PC-9 (cell line): ENCODE measurements at regions not wholly inside any gene's neighbourhood (a gene's known extent, or its start where the extent isn't known, plus 50 kb on each side); places are given as distances from the start of the nearest gene placed in this dataset.

Source experiments
- BruUV-seq: library from RNA; stranded (reverse); fragments of 400-500 nt; replicated peaks from 2 replicates; lab custom pipeline; 2021; lab: Mats Ljungman, UMichigan
- CTCF ChIA-PET: fragments of 300-600 bp; sonication (Branson Sonifier 250); formaldehyde crosslinking; loops from one replicate; lab custom pipeline; 2022; ENCODE audit warnings: antibody characterized with exemption; lab: Charles Lee
- POLR2A ChIA-PET: fragments of 300-600 bp; sonication (Branson Sonifier 250); formaldehyde crosslinking; loops from one replicate; lab custom pipeline; 2022; ENCODE audit warnings: antibody characterized with exemption; ENCODE audit not compliant: unreplicated experiment; lab: Charles Lee
- DNase-seq, 2 experiments: peaks; one replicate each; pipeline versions ENCODE4 v3.0.0 to v3.0.0-alpha.2; 2015 to 2022; ENCODE audit warnings: mixed read lengths in 1 of 2
- H2AFZ ChIP-seq: fragments of 200-600 bp; sonication (generic); 2 replicates; pipeline ENCODE4 v1.8.1; 2017; ENCODE audit warnings: antibody characterized with exemption
- H3F3A ChIP-seq: fragments of 200-600 bp; sonication (generic); 2 replicates; pipeline ENCODE4 v1.8.1; 2017; ENCODE audit warnings: antibody characterized with exemption, mild to moderate bottlenecking, low read depth; ENCODE audit not compliant: insufficient read depth
- H3K27ac ChIP-seq: fragments of 200-600 bp; sonication (generic); 2 replicates; pipeline ENCODE4 v1.6.1; 2016; ENCODE audit warnings: mixed run types
- H3K27me3 ChIP-seq: fragments of 200-600 bp; sonication (generic); 2 replicates; pipeline ENCODE4 v1.6.1; 2016; ENCODE audit warnings: low read depth, mixed run types; ENCODE audit not compliant: insufficient read depth
- H3K36me3 ChIP-seq: fragments of 200-600 bp; sonication (generic); 2 replicates; pipeline ENCODE4 v1.6.1; 2016; ENCODE audit warnings: low read depth, mixed run types
- H3K4me1 ChIP-seq: fragments of 200-600 bp; sonication (generic); replicated peaks from 2 replicates; pipeline ENCODE4 v1.6.1; 2016; ENCODE audit warnings: mixed run types; ENCODE audit not compliant: insufficient read depth
- H3K4me2 ChIP-seq: fragments of 200-600 bp; sonication (generic); 2 replicates; pipeline ENCODE4 v1.6.1; 2017; ENCODE audit warnings: mixed run types
- H3K4me3 ChIP-seq: fragments of 200-600 bp; sonication (generic); 2 replicates; pipeline ENCODE4 v1.6.1; 2016; ENCODE audit warnings: mixed run types
- H3K79me2 ChIP-seq: fragments of 200-600 bp; sonication (generic); 2 replicates; pipeline ENCODE4 v1.6.1; 2017; ENCODE audit warnings: low read depth, mixed run types
- H3K9me2 ChIP-seq: fragments of 200-600 bp; sonication (generic); 2 replicates; pipeline ENCODE4 v1.8.1; 2017; ENCODE audit warnings: mild to moderate bottlenecking; ENCODE audit not compliant: insufficient read depth
- H3K9me3 ChIP-seq: fragments of 200-600 bp; sonication (generic); 2 replicates; pipeline ENCODE4 v1.8.1; 2016; ENCODE audit warnings: low read depth; ENCODE audit not compliant: insufficient read depth
- H4K20me1 ChIP-seq: fragments of 200-600 bp; sonication (generic); 2 replicates; pipeline ENCODE4 v1.8.1; 2017; ENCODE audit not compliant: insufficient read depth
- EZH2 ChIP-seq: fragments of 200-600 bp; sonication (generic); IDR thresholded peaks from 2 replicates; pipeline ENCODE4 v1.8.0; 2017; ENCODE audit warnings: antibody characterized with exemption, low read depth
- intact Hi-C: fragments of 100-400 bp; cut with micrococcal nuclease; formaldehyde crosslinking; loops from one replicate; pipeline ENCODE4 v1.10.0; 2022; ENCODE audit not compliant: unreplicated experiment
- TF ChIP-seq, protein P1 (sequence below): fragments of 200-600 bp; sonication (generic); conservative IDR thresholded peaks from 2 replicates; pipeline ENCODE4 v1.6.1; 2017; ENCODE audit warnings: mixed run types, antibody characterized with exemption, mild to moderate bottlenecking, moderate library complexity

DNA sequence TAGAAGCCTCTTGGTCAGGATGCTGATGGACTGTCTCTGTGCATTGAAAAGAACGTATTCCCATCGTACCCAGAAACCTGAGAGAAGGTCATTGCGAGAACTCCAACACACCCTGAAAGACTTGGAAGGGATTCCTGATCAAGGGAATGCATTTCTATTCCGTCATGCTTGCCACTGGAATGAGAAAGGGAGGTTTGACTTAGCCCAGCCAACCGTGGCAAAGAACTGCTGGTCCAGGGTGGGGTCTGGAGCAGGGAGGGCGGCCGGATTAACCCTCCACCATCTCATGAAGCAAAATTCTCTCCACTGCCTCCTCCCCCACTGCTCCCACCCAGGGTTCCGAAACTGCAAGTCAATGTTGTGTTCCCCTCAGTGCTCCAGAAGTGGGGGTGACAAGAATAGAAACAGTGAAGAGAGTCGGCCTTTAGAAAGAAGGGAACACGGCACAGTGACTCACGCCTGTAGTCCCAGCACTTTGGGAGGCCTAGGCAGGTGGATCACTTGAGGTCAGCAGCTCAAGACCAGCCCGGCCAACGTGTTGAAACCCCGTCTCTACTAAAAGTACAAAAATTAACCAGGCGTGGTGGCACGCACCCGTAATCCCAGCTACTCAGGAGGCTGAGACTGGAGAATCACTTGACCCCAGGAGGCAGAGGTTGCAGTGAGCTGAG lies 137.5 kb upstream of the MGMT start:
- peaks cover 41% of the 10 kb centered on the region for H3K27me3 ChIP-seq
- POLR2A ChIA-PET = interaction anchor here (0.6 kb wide), 1 partner anchor 727 kb away, joined by 6 read pairs; no protein-coding TSS in a partner anchor
- intact Hi-C loops = no loop called here
- no peaks in the 10 kb centered on the region for H3K79me2 ChIP-seq
- TF ChIP-seq, protein P1, sequence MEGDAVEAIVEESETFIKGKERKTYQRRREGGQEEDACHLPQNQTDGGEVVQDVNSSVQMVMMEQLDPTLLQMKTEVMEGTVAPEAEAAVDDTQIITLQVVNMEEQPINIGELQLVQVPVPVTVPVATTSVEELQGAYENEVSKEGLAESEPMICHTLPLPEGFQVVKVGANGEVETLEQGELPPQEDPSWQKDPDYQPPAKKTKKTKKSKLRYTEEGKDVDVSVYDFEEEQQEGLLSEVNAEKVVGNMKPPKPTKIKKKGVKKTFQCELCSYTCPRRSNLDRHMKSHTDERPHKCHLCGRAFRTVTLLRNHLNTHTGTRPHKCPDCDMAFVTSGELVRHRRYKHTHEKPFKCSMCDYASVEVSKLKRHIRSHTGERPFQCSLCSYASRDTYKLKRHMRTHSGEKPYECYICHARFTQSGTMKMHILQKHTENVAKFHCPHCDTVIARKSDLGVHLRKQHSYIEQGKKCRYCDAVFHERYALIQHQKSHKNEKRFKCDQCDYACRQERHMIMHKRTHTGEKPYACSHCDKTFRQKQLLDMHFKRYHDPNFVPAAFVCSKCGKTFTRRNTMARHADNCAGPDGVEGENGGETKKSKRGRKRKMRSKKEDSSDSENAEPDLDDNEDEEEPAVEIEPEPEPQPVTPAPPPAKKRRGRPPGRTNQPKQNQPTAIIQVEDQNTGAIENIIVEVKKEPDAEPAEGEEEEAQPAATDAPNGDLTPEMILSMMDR = no peak
- no peak for TF ChIP-seq EZH2
- H2AFZ ChIP-seq = no peak overlapping the region
- CTCF ChIA-PET = no interaction called here
- no peaks in the 10 kb centered on the region for H4K20me1 ChIP-seq
- H3K4me2 ChIP-seq = no peak overlapping the region
- DNase-seq = no peak
- BruUV-seq = no TSS peak
- no peak overlapping the region for H3K4me3 ChIP-seq
- H3K27ac ChIP-seq = no peak overlapping the region
- H3K9me3 ChIP-seq = no peaks in the 10 kb centered on the region
- H3K36me3 ChIP-seq = no peaks in the 10 kb centered on the region
- no peaks in the 10 kb centered on the region for H3K4me1 ChIP-seq
- no peaks in the 10 kb centered on the region for H3F3A ChIP-seq
- no peaks in the 10 kb centered on the region for H3K9me2 ChIP-seq

GRCh38 chr10:129330211-129330610 lies 136.8 kb upstream of the MGMT start:
- CTCF ChIA-PET = no interaction called here
- POLR2A ChIA-PET = no interaction called here
- BruUV-seq = no TSS peak

GRCh38 chr10:129331207-129331838 lies 135.7 kb upstream of the MGMT start:
- Histone ChIP-seq H3K9me2 (no peaks in the 10 kb centered on the region), H3K9me3 (no peaks in the 10 kb centered on the region), H3K4me2 (no peak overlapping the region), H3K36me3 (no peaks in the 10 kb centered on the region), H3K27ac (no peak overlapping the region), H3K79me2 (no peaks in the 10 kb centered on the region), H3K4me3 (no peak overlapping the region), H3K27me3 (peaks cover 48% of the 10 kb centered on the region), H3K4me1 (no peaks in the 10 kb centered on the region), H4K20me1 (no peaks in the 10 kb centered on the region), H3F3A (no peaks in the 10 kb centered on the region), H2AFZ (no peak overlapping the region)
- intact Hi-C loops = no loop called here
- BruUV-seq = no TSS peak
- ChIA-PET POLR2A (no interaction called here), CTCF (no interaction called here)
- DNase-seq = no peak
- no peak for TF ChIP-seq EZH2
- TF ChIP-seq, protein P1 = no peak

More at GRCh38 chr10:129330211-129330610, 136.8 kb upstream of the MGMT start:
- Histone ChIP-seq H3K27me3 (peaks cover 40% of the 10 kb centered on the region), H3K36me3 (no peaks in the 10 kb centered on the region), H3K4me3 (no peak overlapping the region), H3F3A (no peaks in the 10 kb centered on the region), H3K9me2 (no peaks in the 10 kb centered on the region), H4K20me1 (no peaks in the 10 kb centered on the region), H3K9me3 (no peaks in the 10 kb centered on the region), H3K27ac (no peak overlapping the region), H3K79me2 (no peaks in the 10 kb centered on the region), H3K4me1 (no peaks in the 10 kb centered on the region), H2AFZ (no peak overlapping the region), H3K4me2 (no peak overlapping the region)
- DNase-seq = no peak
- TF ChIP-seq, protein P1 = no peak
- no peak for TF ChIP-seq EZH2
- intact Hi-C loops = no loop called here
